GM21515 (cell line): ENCODE measurements at regions not wholly inside any gene's neighbourhood (a gene's known extent, or its start where the extent isn't known, plus 50 kb on each side); places are given as distances from the start of the nearest gene placed in this dataset.
"Not testable (repeated sequence)": the region's sequence is repeated elsewhere in the genome, so short reads cannot be mapped to it uniquely, and the experiment has no call there.

Experiments
- ATAC-seq: cut with Tn5 transposase; IDR thresholded peaks from one replicate; pipeline ENCODE4 v1.9.1; 2021; ENCODE audit not compliant: unreplicated experiment

GRCh38 chr1:98575955-98576354 is 85.6 kb upstream of the SNX7 start:
- no peak for ATAC-seq

DNA sequence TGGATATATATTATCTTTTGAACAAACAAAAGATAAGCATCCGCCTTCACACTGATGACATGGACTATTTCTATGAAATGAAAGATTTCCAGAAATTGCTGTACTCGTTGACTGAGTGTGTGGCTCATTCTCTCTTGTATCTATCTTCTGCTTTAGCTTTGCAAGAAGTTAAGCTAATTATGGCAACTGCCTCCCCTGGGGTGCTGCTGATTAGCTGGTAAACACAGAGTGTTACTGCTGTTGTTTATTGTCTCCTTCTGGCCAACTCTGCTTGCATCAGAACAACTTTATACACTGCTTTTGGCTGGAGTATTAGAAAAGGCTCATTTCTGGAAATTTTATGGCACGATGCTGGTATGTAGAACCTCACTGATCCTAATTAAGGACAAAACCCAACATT is 95.6 kb upstream of the SNX7 start:
- ATAC-seq: no peak

- no peak for ATAC-seq
Observed at GRCh38 chr1:98559291-98559690, 102.2 kb upstream of the SNX7 start.

DNA sequence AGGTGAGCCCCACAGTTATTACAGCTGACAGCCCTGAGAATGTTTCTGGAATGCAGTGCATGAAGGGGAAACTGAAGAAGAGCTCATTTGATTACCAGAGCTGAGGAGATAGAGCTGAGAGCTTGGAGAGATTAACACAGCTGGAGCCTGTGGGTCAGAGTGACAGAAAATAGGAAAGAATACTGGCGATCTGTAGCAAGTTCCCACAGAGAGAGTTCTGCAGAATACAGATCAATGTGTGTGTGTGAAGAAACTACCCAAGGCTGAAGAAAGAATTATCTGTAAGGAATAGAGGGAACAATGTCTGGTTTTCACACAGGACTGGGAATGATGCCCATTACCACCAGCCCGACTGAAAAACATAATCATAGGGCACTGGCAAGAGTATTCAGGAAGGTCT is 103.6 kb upstream of the SNX7 start:
- ATAC-seq: no peak

DNA sequence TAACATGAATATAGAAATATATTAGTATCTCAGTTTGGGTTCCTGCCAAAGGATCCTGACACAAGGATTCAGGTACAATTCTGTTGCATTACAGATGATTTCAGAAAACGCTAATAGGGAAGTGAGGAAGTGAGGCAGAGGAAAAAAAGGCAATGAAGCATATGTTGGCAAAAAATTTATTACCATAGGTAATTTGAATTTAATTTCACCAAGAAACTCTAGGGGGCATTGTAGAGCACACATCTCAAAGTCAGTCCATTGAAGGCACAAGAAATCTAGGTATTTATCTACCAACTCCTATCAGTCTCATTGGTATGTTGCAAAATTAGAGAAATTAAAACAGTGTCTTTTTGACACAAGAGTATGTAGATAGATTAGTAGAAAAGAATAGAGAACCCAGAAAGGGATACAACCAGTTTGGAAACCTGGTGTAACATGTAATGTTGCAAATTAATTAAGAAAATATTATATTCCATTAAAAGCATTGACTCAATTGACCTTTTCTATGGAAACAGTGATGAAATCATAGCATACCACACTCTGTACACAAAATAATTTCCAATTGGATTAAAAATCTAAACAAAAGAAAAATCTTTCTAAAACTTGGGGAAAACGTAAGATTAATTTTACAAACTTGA is 104.9 kb upstream of the SNX7 start:
- no peak for ATAC-seq

DNA sequence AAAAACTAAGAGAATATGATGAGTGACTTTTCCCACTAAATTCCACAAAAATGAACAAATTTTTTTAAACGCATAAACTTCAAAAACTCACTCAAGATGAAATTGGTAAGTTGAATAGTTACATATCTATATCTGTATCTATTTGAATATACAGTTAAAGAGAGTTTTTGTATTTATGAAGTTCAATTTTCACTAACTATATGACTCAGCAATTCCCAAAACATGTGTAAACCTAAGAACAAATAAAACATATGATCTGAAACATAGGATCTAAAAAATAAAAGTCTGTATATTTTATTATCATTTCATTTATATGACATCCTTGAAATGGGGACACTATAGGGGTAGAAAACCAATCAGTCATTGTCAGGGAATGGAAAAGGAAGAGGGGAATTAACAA is 105.7 kb upstream of the SNX7 start:
- ATAC-seq: no peak

DNA sequence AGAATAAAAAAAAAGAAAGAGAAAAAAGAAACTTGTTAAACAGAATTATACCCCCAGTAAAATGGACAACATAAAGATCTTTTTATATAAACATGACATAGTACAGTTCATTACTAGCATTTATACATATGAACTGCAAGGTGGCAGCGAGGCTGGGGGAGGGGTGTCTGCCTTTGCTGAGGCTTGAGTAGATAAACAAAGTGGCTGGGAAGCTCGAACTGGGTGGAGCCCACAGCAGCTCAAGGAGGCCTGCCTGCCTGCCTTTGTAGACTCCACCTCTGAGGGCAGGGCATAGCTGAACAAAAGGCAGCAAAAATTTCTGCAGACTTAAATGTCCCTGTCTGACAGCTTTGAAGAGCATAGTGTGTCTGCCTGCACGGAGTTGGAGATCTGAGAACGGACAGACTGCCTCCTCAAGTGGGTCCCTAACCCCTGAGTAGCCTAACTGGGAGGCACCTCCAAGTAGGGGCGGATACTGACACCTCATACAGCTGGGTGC is 108.9 kb upstream of the SNX7 start:
- ATAC-seq: not testable (repeated sequence)

DNA sequence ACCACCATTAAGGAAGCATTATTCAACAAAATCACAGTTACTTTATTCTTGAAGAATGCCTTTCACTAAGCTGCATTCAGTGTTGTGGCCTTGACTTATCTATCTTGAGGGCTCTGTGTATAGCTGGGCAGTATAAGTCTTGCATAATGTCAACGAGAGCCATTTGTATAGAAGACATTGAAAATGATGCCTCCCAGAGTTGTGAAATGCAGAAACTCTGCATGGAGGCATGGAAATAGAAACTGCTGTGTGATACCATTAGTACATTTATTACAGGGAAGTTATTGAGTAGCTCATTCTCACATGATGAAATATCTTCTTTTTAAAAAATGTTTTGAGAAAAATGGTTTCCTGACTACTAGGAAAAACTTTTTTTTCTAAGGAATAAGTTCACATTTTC is 111.4 kb upstream of the SNX7 start:
- ATAC-seq: no peak

DNA sequence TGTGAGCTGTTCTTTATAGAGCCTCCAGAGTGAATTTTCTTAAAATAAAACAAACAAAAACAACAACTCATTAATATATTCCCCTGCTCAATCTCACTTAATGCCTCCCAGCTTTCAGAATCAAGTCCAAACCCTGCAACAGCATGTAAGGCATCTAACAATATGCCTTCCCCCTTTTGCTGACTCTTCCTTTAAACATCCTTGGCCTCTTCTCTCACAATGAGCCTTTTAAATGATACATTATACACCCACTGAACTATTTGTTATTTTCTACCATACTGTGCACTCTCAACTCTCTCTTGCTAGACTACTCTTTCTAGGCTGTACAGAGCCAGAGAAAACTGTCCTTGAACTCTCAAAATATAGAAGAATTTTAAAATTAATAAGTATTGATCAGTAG is 115.2 kb upstream of the SNX7 start:
- ATAC-seq: no peak

- no peak for ATAC-seq
Observed at GRCh38 chr1:98538106-98538505, 123.4 kb upstream of the SNX7 start.

GRCh38 chr1:98523256-98523655 is 138.3 kb upstream of the SNX7 start:
- ATAC-seq: no peak

DNA sequence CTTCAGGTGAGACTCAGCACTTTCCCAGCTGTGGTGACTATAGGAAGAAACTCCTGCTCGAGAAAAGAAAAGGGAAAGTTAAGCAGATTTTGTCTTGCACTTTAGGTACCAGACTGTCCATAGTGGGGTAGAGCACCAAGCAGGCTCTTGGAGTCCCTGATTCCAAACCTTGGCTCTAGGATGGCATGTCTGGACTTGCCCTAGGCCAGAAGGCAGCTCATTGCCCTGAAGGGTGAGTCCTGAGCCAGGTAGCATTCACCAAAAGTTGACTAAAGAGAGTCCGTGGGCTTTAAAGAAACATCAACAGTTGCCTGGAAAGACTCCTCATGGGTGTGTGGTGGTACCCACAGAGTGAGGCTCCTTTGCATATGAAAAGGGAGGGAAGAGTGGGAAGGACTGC is 145.2 kb upstream of the SNX7 start:
- ATAC-seq: no peak

GRCh38 chr1:98515744-98516143 is 145.8 kb upstream of the SNX7 start:
- ATAC-seq: no peak

GRCh38 chr1:98512216-98512615 is 149.3 kb upstream of the SNX7 start:
- ATAC-seq: not testable (repeated sequence)

DNA sequence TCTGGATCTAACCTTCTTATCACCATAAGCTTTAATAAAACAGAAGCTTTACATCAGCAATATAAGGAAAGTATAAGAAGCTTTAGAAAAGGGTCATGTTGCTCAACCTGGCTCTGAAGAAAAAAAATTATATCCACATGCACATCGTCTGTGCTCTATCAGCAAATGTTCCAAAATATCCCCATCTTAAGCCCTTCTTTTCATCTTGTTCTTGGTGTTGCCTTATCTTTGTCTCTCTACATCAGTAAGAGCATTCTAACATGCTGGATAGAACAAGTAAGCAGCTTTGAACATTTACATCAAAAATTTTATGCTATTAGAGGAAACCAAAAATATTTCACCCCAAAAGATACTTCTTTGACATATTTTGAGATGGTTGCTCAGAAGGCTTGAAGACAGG is 157.8 kb upstream of the SNX7 start:
- no peak for ATAC-seq

GRCh38 chr1:98502937-98503336 is 158.6 kb upstream of the SNX7 start:
- no peak for ATAC-seq

DNA sequence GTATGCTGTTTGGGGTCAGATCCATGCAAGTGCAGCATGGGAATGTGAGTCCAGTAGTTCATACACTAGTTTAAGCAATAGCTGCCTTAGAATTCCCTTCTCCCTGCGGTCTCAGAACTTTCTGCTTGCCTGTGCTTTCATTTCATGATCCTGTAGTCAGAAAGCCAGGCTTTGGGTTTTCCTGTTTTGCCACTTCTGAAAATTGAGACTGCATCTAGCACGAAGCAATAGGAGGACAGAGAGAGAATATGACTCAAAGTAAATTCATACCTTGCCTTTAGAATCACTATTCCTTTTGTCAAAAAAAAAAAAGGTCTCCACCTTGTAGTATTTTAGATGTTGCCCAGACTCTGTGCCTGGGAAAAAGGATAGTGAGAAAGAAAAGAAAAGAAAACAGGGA is 161.2 kb upstream of the SNX7 start:
- ATAC-seq: no peak

DNA sequence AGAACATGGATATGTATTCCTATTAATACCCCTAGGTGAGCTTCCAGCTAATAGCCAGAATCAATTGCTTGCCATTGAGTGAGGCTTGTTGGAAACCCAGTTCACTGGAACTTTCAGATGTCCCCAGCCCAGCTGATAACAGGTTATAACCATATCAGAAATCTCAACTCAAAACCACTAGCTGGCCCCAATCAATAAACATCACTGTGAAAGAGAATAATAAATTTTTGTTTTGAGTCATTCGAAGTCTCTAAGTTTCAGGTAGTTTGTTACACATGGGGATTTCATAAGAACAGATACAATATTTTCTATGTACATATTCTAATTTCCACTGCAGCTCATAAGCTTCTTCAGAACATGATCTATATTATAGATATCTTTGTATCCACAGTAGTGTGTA is 162.9 kb upstream of the SNX7 start:
- ATAC-seq: no peak

DNA sequence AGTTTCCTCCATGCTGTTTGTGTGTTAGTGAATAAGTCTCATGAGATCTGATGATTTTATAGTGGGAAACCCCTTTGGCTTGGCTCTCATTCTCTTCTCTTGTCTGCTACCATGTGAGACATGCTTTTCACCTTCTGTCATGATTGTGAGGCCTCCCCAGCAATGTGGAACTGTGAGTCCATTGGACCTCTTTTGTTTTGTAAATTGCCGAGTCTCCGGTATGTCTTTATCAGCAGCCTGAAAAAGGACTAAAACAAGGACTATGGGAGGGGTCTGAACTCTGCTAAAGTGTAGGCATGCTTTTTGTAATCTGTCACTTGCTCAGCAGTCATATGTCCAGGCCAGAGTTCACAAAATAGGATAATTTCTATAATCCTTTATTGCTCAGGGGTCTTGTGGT is 164.0 kb upstream of the SNX7 start:
- no peak for ATAC-seq

GRCh38 chr1:98496256-98496995 is 165.1 kb upstream of the SNX7 start:
- no peak for ATAC-seq

DNA sequence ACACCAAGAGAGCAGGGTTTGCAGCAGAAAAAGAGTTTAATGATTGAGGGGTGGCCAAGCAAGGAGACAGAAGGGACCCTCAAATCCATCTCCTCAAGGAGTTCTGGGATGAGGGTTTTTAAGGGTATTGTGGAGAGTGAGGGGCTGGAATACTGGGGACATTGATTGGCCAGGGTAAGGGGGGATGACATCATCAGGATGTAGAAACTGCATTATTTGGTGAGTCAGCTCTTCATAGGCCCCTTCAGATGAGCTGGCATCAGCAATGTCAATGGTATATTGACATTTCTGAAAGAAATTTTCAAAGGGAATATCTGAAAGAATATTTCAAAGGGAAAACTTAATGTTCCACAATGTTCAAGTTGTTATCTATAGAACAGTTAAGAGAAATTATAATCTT is 168.1 kb upstream of the SNX7 start:
- no peak for ATAC-seq

DNA sequence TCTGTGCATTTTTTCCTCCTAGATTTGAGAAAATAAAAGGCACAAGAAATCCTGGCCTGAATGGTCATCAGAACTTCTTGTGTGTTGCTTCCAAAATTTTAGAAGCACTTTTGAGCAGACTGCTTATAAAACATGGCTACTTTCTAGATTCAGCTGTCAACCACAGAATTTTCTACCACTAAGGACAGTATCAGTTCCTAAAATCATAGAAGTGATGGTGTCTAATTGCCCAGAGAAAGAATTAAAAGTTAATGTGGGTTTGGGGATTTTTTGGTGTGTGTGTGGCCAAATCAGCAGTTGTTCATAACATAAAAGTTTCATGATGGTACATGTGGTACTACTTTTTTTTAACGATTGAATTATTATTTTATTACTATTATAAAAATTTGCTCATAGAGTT is 171.4 kb upstream of the SNX7 start:
- ATAC-seq: no peak

GRCh38 chr1:98487620-98488019 is 173.9 kb upstream of the SNX7 start:
- no peak for ATAC-seq
